HPDE6-E6E7 (cell line): ENCODE measurements at regions not wholly inside any gene's neighbourhood (a gene's known extent, or its start where the extent isn't known, plus 50 kb on each side); places are given as distances from the start of the nearest gene placed in this dataset.
"Not testable (repeated sequence)": the region's sequence is repeated elsewhere in the genome, so short reads cannot be mapped to it uniquely, and the experiment has no call there.

Experiments
- DNase-seq: peaks from one replicate; pipeline ENCODE4 v3.0.0; 2011; ENCODE audit warnings: missing footprints; ENCODE audit errors: extremely low spot score

DNA sequence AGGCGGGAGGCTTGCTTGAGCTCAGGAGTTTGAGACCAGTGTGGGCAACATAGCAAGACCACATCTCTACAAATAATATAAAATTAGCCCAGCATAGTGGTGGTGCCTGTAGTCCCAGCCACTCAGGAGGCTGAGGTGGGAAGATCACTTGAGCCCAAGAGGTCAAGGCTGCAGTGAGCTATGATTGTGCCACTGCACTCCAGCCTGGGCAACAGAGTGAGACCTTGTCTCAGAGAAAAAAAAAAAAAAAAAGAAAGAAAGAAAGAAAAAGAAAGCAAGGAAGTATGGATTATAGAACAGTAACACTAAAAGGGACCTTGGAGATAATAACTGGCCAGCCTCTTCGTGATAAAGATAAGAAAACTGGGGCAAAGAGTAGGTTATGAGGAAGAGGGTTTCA is 130.4 kb downstream of the PLCE1 start:
- DNase-seq = not testable (repeated sequence)

DNA sequence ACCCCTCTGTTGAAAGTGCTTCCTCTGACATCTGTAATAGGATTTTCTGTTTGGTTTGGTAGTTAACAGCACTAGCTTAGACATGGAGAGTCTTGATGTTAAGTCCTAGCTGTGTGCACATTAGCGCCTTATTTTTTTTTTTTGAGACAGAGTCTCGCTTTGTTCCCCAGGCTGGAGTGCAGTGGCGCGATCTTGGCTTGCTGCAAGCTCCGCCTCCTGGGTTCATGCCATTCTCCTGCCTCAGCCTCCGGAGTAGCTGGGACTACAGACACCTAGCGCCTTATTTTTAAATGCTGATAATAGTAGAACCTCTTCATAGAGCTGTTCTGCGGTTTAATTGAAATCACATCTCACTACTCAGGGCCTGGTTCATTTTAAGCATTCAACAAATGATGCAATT is 131.5 kb downstream of the PLCE1 start:
- DNase-seq = not testable (repeated sequence)

DNA sequence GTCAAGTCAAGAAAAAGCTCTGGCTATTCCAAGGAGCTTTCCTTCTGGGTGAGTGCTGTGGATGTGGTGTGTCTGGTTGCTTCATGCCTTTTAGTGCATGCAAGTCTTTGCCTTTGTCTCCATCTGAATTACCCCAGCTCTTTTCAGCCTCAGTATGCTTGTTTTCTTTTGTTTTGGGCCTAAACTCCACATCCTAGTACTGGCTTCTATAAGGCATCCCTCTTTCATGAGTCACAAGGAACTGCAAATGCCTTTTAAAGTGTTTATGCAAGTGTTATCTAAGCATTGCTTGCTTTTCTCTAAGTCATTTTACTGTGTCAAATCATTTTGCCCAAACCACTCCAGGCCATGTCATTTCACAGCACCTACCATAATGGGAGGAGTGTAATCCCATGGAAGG is 132.1 kb downstream of the PLCE1 start:
- DNase-seq = no peak

DNA sequence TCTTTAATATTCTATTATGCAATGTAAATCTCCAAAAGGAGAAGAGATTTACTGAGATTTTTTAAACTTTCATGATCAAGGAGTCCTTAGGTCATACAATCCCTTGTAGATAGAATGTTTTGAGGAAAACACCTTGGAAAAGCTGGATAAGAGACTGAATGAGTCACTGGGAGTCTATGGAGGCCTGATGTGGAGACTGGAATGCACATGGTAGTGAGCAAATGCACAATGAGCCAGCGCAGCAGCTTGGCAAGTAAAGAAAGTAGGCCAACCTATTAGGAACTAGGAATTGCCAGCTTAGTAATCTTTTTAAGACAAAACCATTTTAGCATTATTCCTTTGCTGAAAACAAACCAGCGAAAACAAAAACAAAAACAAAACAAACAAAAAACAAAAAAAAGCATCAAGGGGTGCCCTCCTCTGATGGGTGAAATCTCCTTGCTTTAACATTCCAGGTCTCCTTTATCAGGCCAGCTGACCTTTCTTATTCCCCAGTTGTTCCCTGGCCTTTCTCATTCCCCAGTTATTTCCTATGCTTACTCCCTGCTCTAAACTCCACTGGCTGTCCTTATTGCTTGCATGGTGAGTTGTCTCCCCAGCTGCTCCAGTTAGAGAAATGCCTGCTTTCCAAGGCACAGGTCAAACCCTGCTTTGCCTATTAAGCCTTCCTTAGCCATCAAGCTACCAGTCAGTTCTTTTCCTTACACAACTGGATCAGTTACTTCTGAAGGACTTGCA is 135.8 kb downstream of the PLCE1 start:
- no peak for DNase-seq

DNA sequence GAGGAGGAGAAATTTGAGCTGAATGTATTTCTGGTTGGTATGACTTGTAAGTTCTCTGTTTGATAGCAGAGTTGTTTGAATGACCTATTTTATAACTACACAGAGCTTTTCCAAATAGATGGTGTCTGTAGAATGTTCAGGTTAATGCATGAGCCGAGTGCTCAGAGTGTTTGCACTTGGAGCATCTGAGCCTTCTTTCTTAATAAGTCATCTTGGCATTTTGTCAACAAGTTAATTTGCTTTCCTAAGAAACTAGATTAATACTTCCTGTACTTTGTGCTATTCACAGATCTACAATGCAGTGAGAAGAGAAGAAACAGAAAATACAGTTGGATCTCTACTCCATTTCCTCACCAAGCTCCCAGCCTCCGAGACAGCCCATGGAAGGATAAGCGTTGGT is 138.2 kb downstream of the PLCE1 start:
- DNase-seq = no peak

DNA sequence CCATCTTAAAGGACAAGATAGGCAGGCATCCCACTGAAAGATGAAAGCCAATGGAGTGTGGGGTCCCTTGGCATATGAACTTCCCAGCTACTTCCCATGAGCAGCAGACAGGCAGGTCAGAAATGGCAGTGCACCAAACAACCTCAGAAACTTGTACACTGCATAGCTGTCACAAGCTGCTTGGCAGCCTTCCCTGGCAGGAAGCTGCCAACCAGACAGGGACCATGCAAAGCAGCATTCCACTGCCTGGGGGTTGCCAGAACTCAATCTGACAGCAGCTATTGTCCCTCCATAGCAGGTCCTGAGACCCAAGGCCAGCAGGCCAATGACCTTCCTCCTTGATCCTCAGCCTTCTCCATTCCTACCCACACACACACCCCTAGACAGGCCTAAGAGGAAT is 139.5 kb downstream of the PLCE1 start:
- DNase-seq = no peak

DNA sequence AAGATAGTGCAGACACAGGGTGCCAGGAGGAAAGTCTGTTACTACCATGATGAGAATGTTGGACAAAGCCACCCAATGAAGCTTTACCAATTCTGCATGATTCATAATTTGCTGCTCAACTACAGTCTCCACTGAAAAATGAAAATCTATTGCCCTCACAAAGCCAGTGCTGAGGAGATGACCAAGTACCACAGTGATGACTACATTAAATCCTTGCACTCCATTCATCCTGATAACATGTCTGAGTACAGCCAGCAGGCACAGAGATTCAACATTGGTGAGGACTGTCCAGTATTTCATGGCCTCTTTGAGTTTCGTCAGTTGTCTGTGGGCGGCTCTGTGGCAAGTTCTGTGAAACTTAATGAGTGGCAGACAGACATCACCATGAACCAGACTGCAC is 144.0 kb downstream of the PLCE1 start:
- DNase-seq = no peak

DNA sequence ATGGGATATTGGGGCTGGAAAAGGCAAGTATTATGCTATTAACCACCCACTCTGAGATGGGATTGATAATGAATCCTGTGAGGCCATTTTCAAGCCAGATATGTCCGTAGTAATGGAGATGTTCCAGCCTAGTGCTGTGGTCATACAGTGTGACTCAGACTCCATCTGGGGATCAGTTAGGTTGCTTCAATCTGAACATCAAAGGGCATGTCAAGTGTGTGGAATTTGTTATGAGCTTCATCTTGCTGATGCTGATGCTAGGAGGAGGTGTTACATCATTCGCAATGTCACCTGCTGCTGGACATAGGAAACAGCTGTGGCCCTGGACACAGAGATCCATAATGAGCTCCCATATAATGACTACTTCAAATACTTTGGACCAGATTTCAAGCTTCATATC is 144.7 kb downstream of the PLCE1 start:
- no peak for DNase-seq

DNA sequence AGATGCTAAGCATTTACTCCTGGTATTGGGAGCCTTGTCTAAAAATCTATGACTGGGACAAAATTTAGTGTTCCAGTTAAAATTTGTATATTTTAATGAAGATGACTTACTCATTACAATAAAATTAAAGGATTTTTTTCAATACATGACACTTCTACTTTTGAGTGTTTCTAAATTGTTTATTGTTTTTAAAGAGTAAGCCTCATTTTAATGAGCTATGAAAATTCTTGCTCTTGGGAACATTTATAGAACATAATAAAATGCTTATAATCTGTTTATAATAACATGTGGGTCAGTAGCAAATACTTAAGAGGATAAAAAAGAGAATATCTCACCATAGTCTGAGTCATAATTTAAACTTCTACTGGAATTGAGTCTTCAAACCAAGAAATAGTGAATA is 149.5 kb downstream of the PLCE1 start:
- DNase-seq = no peak

DNA sequence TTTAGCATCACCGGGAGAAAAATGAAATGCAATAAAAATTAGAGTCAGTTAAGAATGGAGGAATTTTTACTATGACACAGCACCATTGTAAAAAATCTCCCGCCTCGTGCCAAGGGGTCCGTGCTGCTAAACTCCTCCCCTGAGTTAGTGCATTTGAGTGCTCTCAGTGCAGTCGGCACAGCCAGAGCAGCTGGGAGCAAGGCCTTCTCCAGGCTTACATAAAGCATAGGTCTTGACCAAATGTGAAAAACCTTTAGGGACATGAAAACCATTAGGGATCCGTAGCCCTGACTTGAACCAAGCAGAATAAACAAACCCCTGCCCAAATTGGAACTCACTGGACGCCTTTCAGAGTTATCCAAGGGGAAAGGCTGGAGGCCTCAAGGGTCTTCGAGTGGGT is 152.6 kb downstream of the PLCE1 start:
- DNase-seq = no peak

DNA sequence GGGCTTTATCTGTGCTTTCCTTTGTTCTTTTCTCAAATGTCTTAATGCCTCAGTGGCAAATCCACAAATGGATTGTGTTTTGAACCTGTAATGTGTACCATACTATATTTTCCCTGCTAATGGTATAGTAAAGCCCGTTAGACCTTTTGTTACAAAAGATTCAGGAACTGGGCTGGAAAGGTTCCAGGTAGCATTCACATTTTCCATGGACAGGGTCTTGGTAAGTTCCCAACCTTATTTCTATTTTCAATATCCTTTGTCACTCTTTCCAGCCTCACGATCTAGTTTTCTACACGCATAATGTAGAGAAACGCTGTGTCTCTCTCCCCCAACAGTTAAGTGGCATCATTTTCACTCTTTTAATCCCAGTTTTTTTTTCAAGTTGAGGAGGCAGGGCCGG is 153.0 kb downstream of the PLCE1 start:
- DNase-seq = no peak

DNA sequence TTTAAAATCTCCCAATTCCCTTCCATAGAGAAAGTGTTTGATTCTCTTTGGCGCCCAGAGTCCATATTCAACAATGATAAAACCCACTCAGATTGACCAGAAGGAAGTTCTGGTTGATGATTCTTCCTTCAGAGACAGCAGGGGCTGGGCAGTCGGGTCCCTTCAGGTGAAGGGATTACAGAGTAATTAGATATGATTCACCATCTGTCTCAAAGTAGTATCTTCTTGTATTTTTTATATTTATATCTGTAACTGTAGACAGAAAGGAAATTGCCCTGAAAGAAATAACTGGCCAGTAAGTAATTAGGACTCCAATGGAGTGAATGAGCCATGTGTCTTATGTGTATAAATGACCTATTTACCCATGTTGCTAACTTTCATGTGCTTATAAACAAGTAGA is 156.0 kb downstream of the PLCE1 start:
- no peak for DNase-seq

DNA sequence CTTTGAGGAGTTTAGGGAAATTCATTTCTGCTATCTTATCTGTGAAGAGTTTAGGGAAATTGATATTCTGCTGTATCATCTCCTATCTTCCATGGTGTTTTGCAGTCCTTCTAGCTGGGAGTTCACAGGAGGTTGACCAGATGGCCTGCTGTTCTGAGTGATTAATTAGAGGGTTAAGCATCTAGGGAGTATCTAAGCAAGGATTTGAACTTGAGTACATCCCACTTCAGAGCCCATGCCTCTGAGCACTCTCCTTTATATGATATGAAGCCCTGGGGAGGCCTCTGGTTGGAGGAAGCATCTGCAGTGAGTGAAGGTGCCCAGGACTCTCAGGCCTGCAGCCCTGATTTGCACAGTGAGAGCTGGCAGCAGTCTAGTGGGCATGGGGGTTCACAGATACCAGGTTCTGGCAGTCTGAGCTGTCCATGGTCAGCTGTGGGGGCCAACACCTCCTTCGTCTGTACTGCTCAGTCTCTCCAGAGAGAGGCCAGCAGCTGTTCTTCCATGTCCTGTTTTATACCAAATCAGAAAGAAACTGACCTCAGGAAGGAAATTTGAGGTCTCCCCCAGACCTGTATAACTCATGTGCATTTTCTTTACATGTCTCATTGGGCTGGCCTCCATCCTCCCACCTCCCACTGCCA is 156.9 kb downstream of the PLCE1 start:
- no peak for DNase-seq

DNA sequence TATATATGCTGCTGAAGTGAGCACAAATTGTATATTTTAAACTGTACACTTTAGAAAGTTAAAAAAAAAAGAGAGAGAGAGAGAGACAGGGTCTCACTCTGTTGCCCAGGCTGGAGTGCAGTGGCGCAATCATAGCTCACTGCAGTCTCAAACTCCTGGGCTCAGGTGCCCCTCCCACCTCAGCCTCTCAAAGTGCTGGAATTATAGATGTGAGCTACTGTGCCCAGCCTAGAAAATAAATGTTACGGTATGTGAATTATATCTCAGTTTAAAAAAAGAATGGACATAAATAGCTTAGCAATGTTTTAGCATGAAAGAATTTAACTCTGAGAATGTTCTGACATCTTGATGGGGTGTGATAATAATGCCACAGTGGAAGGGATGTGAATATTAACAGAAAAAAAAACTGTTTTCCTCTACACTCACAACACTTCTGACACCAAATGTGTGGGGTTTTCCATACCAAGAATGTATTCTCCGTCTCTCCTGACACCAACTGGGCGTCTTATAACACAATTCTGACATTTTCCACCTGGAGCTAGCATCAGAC is 162.1 kb downstream of the PLCE1 start:
- no peak for DNase-seq

DNA sequence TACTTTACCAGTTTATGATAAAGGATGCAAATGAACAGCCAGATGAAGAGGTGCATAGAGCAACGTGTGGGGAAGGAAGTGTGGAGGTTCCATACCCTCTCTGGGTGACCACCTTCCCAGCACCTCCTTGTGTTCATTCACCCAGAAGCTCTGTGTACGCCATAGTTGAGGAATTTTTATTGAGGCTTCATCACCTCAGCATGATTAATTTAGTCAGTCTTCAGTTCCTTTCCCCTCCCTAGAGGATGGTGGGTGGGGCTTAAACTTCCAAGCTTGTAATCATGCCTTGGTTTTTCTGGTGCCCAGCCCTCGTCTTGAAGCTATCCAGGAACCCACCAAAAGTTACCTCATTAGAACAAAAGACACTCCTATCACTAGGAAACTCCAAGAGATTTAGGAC is 162.7 kb downstream of the PLCE1 start:
- no peak for DNase-seq

DNA sequence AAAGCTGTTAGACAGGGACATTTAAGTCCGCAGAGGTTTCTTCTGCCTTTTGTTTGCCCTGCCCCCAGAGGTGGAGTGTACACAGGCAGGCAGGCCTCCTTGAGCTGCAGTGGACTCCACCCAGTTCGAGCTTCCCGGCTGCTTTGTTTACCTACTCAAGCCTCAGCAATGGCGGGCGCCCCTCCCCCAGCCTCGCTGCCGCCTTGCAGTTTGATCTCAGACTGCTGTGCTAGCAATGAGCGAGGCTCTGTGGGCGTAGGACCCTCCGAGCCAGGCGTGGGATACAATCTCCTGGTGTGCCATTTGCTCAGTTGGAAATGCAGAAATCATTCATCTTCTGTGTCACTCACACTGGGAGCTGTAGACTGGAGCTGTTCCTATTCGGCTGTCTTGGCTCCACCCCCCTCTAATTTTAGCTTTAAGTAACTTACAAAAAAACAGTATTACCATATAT is 171.5 kb downstream of the PLCE1 start:
- not testable (repeated sequence) for DNase-seq

DNA sequence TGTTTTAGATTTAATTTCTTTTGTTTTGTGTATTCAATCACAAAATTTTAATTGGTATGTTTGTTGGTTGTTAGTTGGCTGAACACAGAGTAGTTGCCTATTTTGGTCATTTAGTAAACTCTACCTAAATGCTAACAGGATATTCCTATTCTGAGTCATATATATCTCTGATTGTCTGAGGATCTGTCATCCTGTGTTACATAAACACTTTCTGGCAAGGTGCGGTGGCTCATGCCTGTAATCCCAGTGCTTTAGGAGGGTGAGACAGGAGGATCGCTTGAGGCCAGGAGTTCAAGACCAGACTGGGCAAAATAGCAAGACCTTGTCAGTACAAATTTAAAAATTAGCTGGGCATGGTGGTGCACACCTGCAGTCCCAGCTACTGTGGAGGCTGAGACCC is 178.6 kb downstream of the PLCE1 start:
- peak; percentile 36 for DNase-seq

DNA sequence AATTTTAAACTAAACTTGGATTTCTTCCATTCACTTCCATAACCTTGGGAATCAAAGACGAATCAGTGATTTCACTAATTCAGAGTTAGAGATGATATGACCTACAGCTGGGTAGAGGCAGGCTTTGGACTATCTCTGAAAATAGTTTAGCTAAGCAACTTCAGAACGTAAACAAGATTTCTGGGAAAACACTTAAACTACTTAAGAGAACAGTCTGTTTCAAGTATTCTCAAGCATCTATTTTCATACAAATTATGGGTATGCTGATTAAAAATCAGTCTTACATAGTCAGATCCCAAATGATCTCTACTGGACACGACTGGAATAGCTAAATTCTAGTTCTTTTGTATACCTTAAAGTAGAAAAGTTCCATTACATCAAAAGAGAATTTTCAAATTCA is 179.9 kb downstream of the PLCE1 start:
- DNase-seq = no peak

DNA sequence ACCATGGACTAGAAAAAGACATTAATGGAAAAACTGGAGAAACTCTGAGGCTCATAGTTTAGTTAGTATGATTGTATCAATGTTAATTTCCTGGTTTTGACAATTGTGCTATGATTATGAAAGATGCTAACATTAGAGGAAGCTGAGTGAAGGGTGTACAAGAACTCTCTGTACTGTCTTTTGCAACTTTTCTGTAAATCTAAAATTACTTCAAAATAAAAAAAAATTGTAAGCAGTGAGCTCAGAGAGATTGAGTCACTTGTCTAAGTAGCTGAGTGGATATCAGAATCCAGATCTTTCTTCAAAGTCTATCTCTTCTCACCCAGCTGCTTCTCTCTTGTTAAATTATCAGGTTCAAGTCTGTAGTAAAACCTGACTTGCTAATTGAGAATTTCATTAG is 181.1 kb downstream of the PLCE1 start:
- no peak for DNase-seq

DNA sequence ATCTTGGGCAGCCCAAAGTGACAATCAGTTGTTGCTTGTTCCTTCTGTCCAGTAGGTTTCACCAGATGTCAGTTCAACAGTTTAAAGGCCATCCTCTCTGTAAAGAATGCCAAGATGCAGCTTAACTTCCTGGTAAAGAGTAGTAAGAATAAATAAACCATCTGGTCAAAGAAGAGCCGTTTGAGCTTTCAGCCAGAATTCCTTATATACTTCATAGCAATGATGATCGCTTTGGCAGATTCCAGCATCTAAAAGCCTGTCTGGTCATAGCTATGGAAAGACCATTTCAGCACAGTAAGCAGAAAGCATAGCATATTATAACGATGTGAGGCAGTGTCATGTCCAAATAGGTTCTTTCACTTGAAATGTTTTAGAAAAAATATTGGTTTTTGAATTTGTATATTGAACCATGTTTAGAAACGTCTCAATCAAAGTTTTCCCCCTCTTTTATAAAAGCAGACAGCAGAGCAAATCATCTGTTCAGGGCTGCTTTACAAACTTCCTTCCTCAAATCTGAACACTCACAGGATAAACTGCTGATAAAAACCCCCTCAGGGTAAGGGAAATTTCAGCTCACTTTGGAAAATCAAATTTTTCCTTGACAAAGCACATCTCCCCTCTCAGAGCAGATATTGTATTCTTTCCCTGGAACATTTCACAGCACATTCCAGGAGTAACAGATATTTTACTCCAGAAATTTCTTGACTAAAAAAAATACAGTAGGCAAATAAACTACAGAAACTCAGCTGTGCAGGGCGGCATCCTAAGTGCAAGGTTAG is 184.1 kb downstream of the NOC3L start:
- no peak for DNase-seq

DNA sequence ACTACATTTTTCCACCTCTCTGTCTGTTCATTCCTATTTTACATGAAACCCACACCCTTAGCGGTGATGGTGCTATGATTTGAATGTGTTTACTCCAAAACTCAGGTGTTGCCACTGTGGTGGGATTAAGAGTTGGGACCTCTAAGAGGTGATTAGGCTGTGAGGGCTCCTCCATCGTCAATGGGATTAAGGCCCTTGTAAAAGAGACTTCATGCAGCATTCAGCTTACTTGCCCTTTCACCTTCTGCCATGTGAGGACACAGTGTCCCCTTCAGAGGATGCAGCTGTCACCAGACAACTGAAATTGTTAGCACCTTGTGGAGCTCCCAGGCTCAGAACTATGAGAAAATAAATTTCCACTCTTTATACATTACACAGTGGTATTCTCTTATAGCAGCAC is 182.2 kb downstream of the NOC3L start:
- no peak for DNase-seq

DNA sequence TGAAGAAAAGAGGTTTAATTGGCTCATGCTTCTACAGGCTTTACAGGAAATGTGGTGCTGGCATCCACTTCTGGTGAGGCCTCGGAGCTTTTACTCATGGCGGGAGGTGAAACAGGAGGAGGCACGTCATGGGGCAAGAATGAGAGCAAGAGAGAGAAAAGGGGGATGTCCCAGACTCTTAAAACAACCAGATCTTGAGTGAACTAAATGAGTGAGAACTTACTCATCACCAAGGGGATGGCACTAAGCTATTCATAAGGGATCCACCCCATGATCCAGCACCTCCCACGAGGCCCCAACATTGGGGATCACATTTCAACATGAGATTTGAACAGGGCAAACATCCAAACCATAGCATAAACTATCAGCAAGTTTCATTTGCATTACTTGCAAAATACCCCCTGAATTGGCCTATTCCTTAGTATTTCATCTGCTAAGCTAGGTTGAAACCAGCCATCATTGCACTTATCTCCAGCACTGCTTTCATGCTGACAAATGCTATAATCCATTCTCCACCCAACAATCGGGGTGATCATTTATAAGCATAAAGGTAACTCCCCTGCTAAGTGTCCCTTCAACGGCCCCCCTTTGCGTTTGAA is 179.0 kb downstream of the NOC3L start:
- peak; percentile 51 for DNase-seq
